Thymus (tissue), 11 donors: ENCODE measurements at regions not wholly inside any gene's neighbourhood (a gene's known extent, or its start where the extent isn't known, plus 50 kb on each side); places are given as distances from the start of the nearest gene placed in this dataset.
"Not testable (repeated sequence)": the region's sequence is repeated elsewhere in the genome, so short reads cannot be mapped to it uniquely, and the experiment has no call there.

Experiments used
- DNase-seq, 9 donors: peaks; one replicate each; pipeline ENCODE4 v3.0.0-alpha.2; 2013; ENCODE audit warnings: low spot score in 9 of 9, low read depth in 6 of 9, missing footprints in 1 of 9
- H3K27ac ChIP-seq, 2 donors: one replicate each; pipeline ENCODE4 v1.5.1; 2013; ENCODE audit warnings: control low read depth in 1 of 2, low read depth in 1 of 2, low read length in 1 of 2, mild to moderate bottlenecking in 1 of 2, moderate library complexity in 1 of 2
- H3K27me3 ChIP-seq, 2 donors: one replicate each; pipeline ENCODE4 v1.5.1; 2013; ENCODE audit warnings: low read length in 1 of 2; ENCODE audit not compliant: control insufficient read depth in 2 of 2, insufficient read depth in 1 of 2
- H3K36me3 ChIP-seq, 2 donors: one replicate each; pipeline ENCODE4 v1.5.1; 2013; ENCODE audit warnings: low read length in 1 of 2, mild to moderate bottlenecking in 1 of 2, moderate library complexity in 1 of 2; ENCODE audit not compliant: control insufficient read depth in 2 of 2, insufficient read depth in 2 of 2
- H3K4me1 ChIP-seq, 2 donors: one replicate each; pipeline ENCODE4 v1.5.1; 2013; ENCODE audit warnings: low read length in 2 of 2; ENCODE audit not compliant: control insufficient read depth in 2 of 2, insufficient read depth in 2 of 2
- H3K4me3 ChIP-seq, 2 donors: one replicate each; pipeline ENCODE4 v1.5.1; 2013; ENCODE audit warnings: low read length in 2 of 2, control low read depth in 1 of 2, mild to moderate bottlenecking in 1 of 2
- H3K9me3 ChIP-seq, 2 donors: one replicate each; pipeline ENCODE4 v1.5.1; 2013; ENCODE audit warnings: low read length in 1 of 2, mild to moderate bottlenecking in 1 of 2; ENCODE audit not compliant: control insufficient read depth in 2 of 2, insufficient read depth in 1 of 2
- WGBS: extraction: QIAGEN DNeasy Blood & Tissue Kit; methylation state at CpG from one replicate; pipeline ENCODE4 v1.1.7; 2013; 5-methylcytosine and 5-hydroxymethylcytosine counted together
- donor health status: healthy.

- H3K9me3 ChIP-seq: no peaks in the 10 kb centered on the region
- no peak overlapping the region for H3K27ac ChIP-seq
- H3K36me3 ChIP-seq: no peaks in the 10 kb centered on the region
- no peak for DNase-seq
- H3K4me3 ChIP-seq: no peak overlapping the region
- H3K4me1 ChIP-seq: no peaks in the 10 kb centered on the region
- no peaks in the 10 kb centered on the region for H3K27me3 ChIP-seq
These were observed 55.9 kb upstream of the ALB start for GRCh38 chr4:73348185-73348584.

GRCh38 chr4:73347497-73347896 lies 56.6 kb upstream of the ALB start:
- no peak for DNase-seq
- Histone ChIP-seq H3K36me3 (no peaks in the 10 kb centered on the region), H3K27ac (no peak overlapping the region), H3K9me3 (no peaks in the 10 kb centered on the region), H3K4me1 (no peaks in the 10 kb centered on the region), H3K27me3 (no peaks in the 10 kb centered on the region), H3K4me3 (no peak overlapping the region)

- no peak for DNase-seq
- Histone ChIP-seq H3K4me3 (no peak overlapping the region), H3K4me1 (no peaks in the 10 kb centered on the region), H3K9me3 (no peaks in the 10 kb centered on the region), H3K36me3 (no peaks in the 10 kb centered on the region), H3K27ac (no peak overlapping the region), H3K27me3 (no peaks in the 10 kb centered on the region)
- WGBS: 93% methylated on average over 4 of the region's 4 CpGs
These were observed 58.6 kb upstream of the ALB start for GRCh38 chr4:73345399-73345975.

- no peak overlapping the region for H3K4me3 ChIP-seq
- H3K27ac ChIP-seq: no peak overlapping the region
- no peak for DNase-seq
- no peaks in the 10 kb centered on the region for H3K36me3 ChIP-seq
- H3K27me3 ChIP-seq: no peaks in the 10 kb centered on the region
- H3K9me3 ChIP-seq: no peaks in the 10 kb centered on the region
- no peaks in the 10 kb centered on the region for H3K4me1 ChIP-seq
- 93% methylated on average over 1 of the region's 1 CpG for WGBS
These were observed 60.0 kb upstream of the ALB start for GRCh38 chr4:73344106-73344505.

GRCh38 chr4:73343432-73343831 lies 60.7 kb upstream of the ALB start:
- Histone ChIP-seq H3K4me1 (no peaks in the 10 kb centered on the region), H3K4me3 (no peak overlapping the region), H3K36me3 (no peaks in the 10 kb centered on the region), H3K27ac (no peak overlapping the region), H3K9me3 (no peaks in the 10 kb centered on the region), H3K27me3 (no peaks in the 10 kb centered on the region)
- 85% methylated on average over 4 of the region's 4 CpGs for WGBS
- DNase-seq: no peak

GRCh38 chr4:73341454-73341853 lies 62.6 kb upstream of the ALB start:
- no peaks in the 10 kb centered on the region for H3K36me3 ChIP-seq
- no peaks in the 10 kb centered on the region for H3K27me3 ChIP-seq
- no peak overlapping the region for H3K27ac ChIP-seq
- no peaks in the 10 kb centered on the region for H3K4me1 ChIP-seq
- H3K4me3 ChIP-seq: no peak overlapping the region
- DNase-seq: peak; percentile 24 to 86 (median 53)
- 87% methylated on average over 4 of the region's 4 CpGs for WGBS
- no peaks in the 10 kb centered on the region for H3K9me3 ChIP-seq

GRCh38 chr4:73340917-73341316 lies 63.2 kb upstream of the ALB start:
- no peak overlapping the region for H3K27ac ChIP-seq
- no peak overlapping the region for H3K4me3 ChIP-seq
- H3K36me3 ChIP-seq: no peaks in the 10 kb centered on the region
- H3K9me3 ChIP-seq: no peaks in the 10 kb centered on the region
- no peaks in the 10 kb centered on the region for H3K4me1 ChIP-seq
- DNase-seq: no peak
- no peaks in the 10 kb centered on the region for H3K27me3 ChIP-seq

GRCh38 chr4:73335679-73336078 lies 68.4 kb upstream of the ALB start:
- Histone ChIP-seq H3K9me3 (no peaks in the 10 kb centered on the region), H3K27me3 (no peaks in the 10 kb centered on the region), H3K36me3 (no peaks in the 10 kb centered on the region), H3K27ac (no peak overlapping the region), H3K4me1 (no peaks in the 10 kb centered on the region), H3K4me3 (no peak overlapping the region)
- no peak for DNase-seq
- 98% methylated on average over 3 of the region's 3 CpGs for WGBS

GRCh38 chr4:73332012-73332411 lies 72.1 kb upstream of the ALB start:
- not testable (repeated sequence) for H3K36me3 ChIP-seq, H3K27me3 ChIP-seq, H3K4me3 ChIP-seq, H3K9me3 ChIP-seq, H3K4me1 ChIP-seq, DNase-seq, H3K27ac ChIP-seq
- 96% methylated on average over 2 of the region's 2 CpGs for WGBS

- no peak for DNase-seq
- no peaks in the 10 kb centered on the region for H3K36me3 ChIP-seq
These were observed 70.7 kb upstream of the ANKRD17 start for GRCh38 chr4:73329300-73329699.

More at GRCh38 chr4:73329300-73329699, 70.7 kb upstream of the ANKRD17 start:
- Histone ChIP-seq H3K27ac (no peak overlapping the region), H3K4me1 (no peaks in the 10 kb centered on the region), H3K4me3 (no peak overlapping the region), H3K27me3 (no peaks in the 10 kb centered on the region), H3K9me3 (peaks cover 0 to 6% of the 10 kb centered on the region in 2 donors)
- 79% methylated on average over 4 of the region's 4 CpGs for WGBS
